Uterus (tissue), 3 donors: ENCODE measurements at regions not wholly inside any gene's neighbourhood (a gene's known extent, or its start where the extent isn't known, plus 50 kb on each side); places are given as distances from the start of the nearest gene placed in this dataset.

Experiments
- DNase-seq, 2 donors: peaks; one replicate each; pipeline ENCODE4 v3.0.0-alpha.2; 2019 to 2020
- H3K27ac ChIP-seq, 2 donors: fragments of 200-600 bp; sonication (generic); 1 replicate in 1 of 2; 2 replicates in 1 of 2; pipeline ENCODE4 v1.5.1; 2016 to 2018
- H3K27me3 ChIP-seq, 2 donors: fragments of 200-600 bp; sonication (generic); one replicate each; pipeline ENCODE4 v1.5.1; 2018 to 2019; ENCODE audit warnings: control low read depth in 1 of 2
- H3K36me3 ChIP-seq, 2 donors: fragments of 200-600 bp; sonication (generic); one replicate each; pipeline ENCODE4 v1.5.1; 2019; ENCODE audit warnings: control low read depth in 1 of 2
- H3K4me1 ChIP-seq, 2 donors: fragments of 200-600 bp; sonication (generic); one replicate each; pipeline ENCODE4 v1.5.1; 2018 to 2019; ENCODE audit warnings: control low read depth in 1 of 2
- H3K4me3 ChIP-seq, 2 donors: fragments of 200-600 bp; sonication (generic); 1 replicate in 1 of 2; 2 replicates in 1 of 2; pipeline ENCODE4 v1.5.1; 2018 to 2019; ENCODE audit warnings: mild to moderate bottlenecking in 1 of 2
- H3K9me3 ChIP-seq, 2 donors: fragments of 200-600 bp; sonication (generic); one replicate each; pipeline ENCODE4 v1.5.1; 2019; ENCODE audit warnings: control low read depth in 1 of 2
- CTCF ChIP-seq, 4 experiments: fragments of 200-600 bp in 2 of 4; fragments of 450-650 bp in 2 of 4; sonication (generic) in 2 of 4; IDR thresholded peaks; one replicate each; pipeline ENCODE4 v1.5.1; 2016 to 2019; ENCODE audit warnings: antibody characterized with exemption in 4 of 4, mild to moderate bottlenecking in 2 of 4, moderate library complexity in 1 of 4
- POLR2A ChIP-seq, 2 donors: fragments of 450-650 bp; IDR thresholded peaks; one replicate each; pipeline ENCODE4 v1.6.1; 2016; ENCODE audit warnings: antibody characterized with exemption in 2 of 2, mild to moderate bottlenecking in 1 of 2, moderate library complexity in 1 of 2
- intact Hi-C: fragments of 100-400 bp; cut with DNase I; formaldehyde crosslinking; loops from one replicate; pipeline ENCODE4 v1.15.1; 2023; ENCODE audit warnings: low total_unique reads
- donor health status: DM: yes; HTN: yes; CAD: no.

- DNase-seq = no peak
- TF ChIP-seq CTCF (IDR thresholded peaks at IDR 0.05) = no peak
- no peak for TF ChIP-seq POLR2A (IDR thresholded peaks at IDR 0.05)
Observed at GRCh38 chr1:87733386-87733785, 404.7 kb downstream of the LMO4 start.

GRCh38 chr1:87735750-87736149 is 407.1 kb downstream of the LMO4 start:
- H3K27ac ChIP-seq = no peak overlapping the region
- H3K4me1 ChIP-seq = no peaks in the 10 kb centered on the region
- TF ChIP-seq POLR2A (IDR thresholded peaks at IDR 0.05) (no peak), CTCF (IDR thresholded peaks at IDR 0.05) (no peak)
- no peak overlapping the region for H3K4me3 ChIP-seq
- H3K27me3 ChIP-seq = no peaks in the 10 kb centered on the region
- no peaks in the 10 kb centered on the region for H3K9me3 ChIP-seq
- intact Hi-C loops = no loop called here
- no peak for DNase-seq
- no peaks in the 10 kb centered on the region for H3K36me3 ChIP-seq

More at GRCh38 chr1:87733386-87733785, 404.7 kb downstream of the LMO4 start:
- no peaks in the 10 kb centered on the region for H3K9me3 ChIP-seq
- H3K27me3 ChIP-seq = no peaks in the 10 kb centered on the region
- no peak overlapping the region for H3K4me3 ChIP-seq
- no peaks in the 10 kb centered on the region for H3K4me1 ChIP-seq
- no peak overlapping the region for H3K27ac ChIP-seq
- H3K36me3 ChIP-seq = no peaks in the 10 kb centered on the region
- intact Hi-C loops = no loop called here

GRCh38 chr1:87739141-87739540 is 410.5 kb downstream of the LMO4 start:
- Histone ChIP-seq H3K4me1 (no peaks in the 10 kb centered on the region), H3K9me3 (no peaks in the 10 kb centered on the region), H3K27ac (no peak overlapping the region), H3K36me3 (no peaks in the 10 kb centered on the region), H3K27me3 (no peaks in the 10 kb centered on the region), H3K4me3 (no peak overlapping the region)
- no peak for TF ChIP-seq CTCF (IDR thresholded peaks at IDR 0.05)
- TF ChIP-seq POLR2A (IDR thresholded peaks at IDR 0.05) = no peak
- intact Hi-C loops = no loop called here
- DNase-seq = no peak

- Histone ChIP-seq H3K27ac (no peak overlapping the region), H3K36me3 (no peaks in the 10 kb centered on the region), H3K27me3 (no peaks in the 10 kb centered on the region), H3K4me1 (no peaks in the 10 kb centered on the region), H3K4me3 (no peak overlapping the region), H3K9me3 (no peaks in the 10 kb centered on the region)
- TF ChIP-seq POLR2A (IDR thresholded peaks at IDR 0.05) = no peak
- TF ChIP-seq CTCF (IDR thresholded peaks at IDR 0.05) = no peak
- intact Hi-C loops = no loop called here
- DNase-seq = no peak
Observed at GRCh38 chr1:87739704-87740103, 411.0 kb downstream of the LMO4 start.

GRCh38 chr1:87743256-87743655 is 414.6 kb downstream of the LMO4 start:
- H3K27me3 ChIP-seq = no peaks in the 10 kb centered on the region
- no peaks in the 10 kb centered on the region for H3K36me3 ChIP-seq
- no peak for TF ChIP-seq CTCF (IDR thresholded peaks at IDR 0.05)
- no peak for TF ChIP-seq POLR2A (IDR thresholded peaks at IDR 0.05)
- DNase-seq = no peak
- no peak overlapping the region for H3K27ac ChIP-seq
- no peaks in the 10 kb centered on the region for H3K9me3 ChIP-seq
- no peaks in the 10 kb centered on the region for H3K4me1 ChIP-seq
- no peak overlapping the region for H3K4me3 ChIP-seq
- intact Hi-C loops = no loop called here
